SK-N-DZ (cell line): ENCODE measurements at regions not wholly inside any gene's neighbourhood (a gene's known extent, or its start where the extent isn't known, plus 50 kb on each side); places are given as distances from the start of the nearest gene placed in this dataset.
"Not testable (repeated sequence)": the region's sequence is repeated elsewhere in the genome, so short reads cannot be mapped to it uniquely, and the experiment has no call there.

ENCODE experiments used
- DNase-seq: peaks from one replicate; pipeline ENCODE4 v3.0.0-alpha.2; 2015; ENCODE audit warnings: low spot score

- no peak for DNase-seq
Observed at GRCh38 chr13:69279213-69279612, 828.4 kb upstream of the ATXN8OS start.

GRCh38 chr13:69274231-69274630 lies 833.4 kb upstream of the ATXN8OS start:
- no peak for DNase-seq

GRCh38 chr13:69264362-69265334 lies 843.0 kb upstream of the ATXN8OS start:
- DNase-seq: peak; percentile 11

- no peak for DNase-seq
Observed at GRCh38 chr13:69243366-69243765, 864.3 kb upstream of the ATXN8OS start.

- no peak for DNase-seq
Observed at GRCh38 chr13:69234171-69234570, 873.5 kb upstream of the ATXN8OS start.

GRCh38 chr13:69226427-69226826 lies 881.2 kb upstream of the ATXN8OS start:
- DNase-seq: no peak

- not testable (repeated sequence) for DNase-seq
Observed at GRCh38 chr13:69221633-69222498, 885.8 kb upstream of the ATXN8OS start.

- DNase-seq: peak; percentile 78
Observed at GRCh38 chr13:69213396-69213795, 894.2 kb upstream of the ATXN8OS start.

- DNase-seq: no peak
Observed at GRCh38 chr13:69204620-69205019, 903.0 kb upstream of the ATXN8OS start.

- no peak for DNase-seq
Observed at GRCh38 chr13:69202996-69203395, 904.6 kb upstream of the ATXN8OS start.

GRCh38 chr13:69199664-69200063 lies 908.0 kb upstream of the ATXN8OS start:
- peak; percentile 83 for DNase-seq

GRCh38 chr13:69198706-69199105 lies 908.9 kb upstream of the ATXN8OS start:
- peak; percentile 63 for DNase-seq

- no peak for DNase-seq
Observed at GRCh38 chr13:69194130-69194529, 913.5 kb upstream of the ATXN8OS start.

GRCh38 chr13:69180034-69180433 lies 927.6 kb upstream of the ATXN8OS start:
- no peak for DNase-seq

- DNase-seq: no peak
Observed at GRCh38 chr13:69178000-69178399, 929.6 kb upstream of the ATXN8OS start.

- DNase-seq: no peak
Observed at GRCh38 chr13:69168436-69168835, 939.2 kb upstream of the ATXN8OS start.

GRCh38 chr13:69155136-69155535 lies 952.5 kb upstream of the ATXN8OS start:
- no peak for DNase-seq

- no peak for DNase-seq
Observed at GRCh38 chr13:69142101-69142500, 965.5 kb upstream of the ATXN8OS start.

- no peak for DNase-seq
Observed at GRCh38 chr13:69124996-69125395, 982.6 kb upstream of the ATXN8OS start.

- no peak for DNase-seq
Observed at GRCh38 chr13:69109891-69110525, 997.6 kb upstream of the ATXN8OS start.

GRCh38 chr13:69108486-69108885 lies 999.1 kb upstream of the ATXN8OS start:
- DNase-seq: no peak

GRCh38 chr13:69107436-69107835 lies 1000.2 kb upstream of the ATXN8OS start:
- no peak for DNase-seq
